Osteoblast (primary cell): ENCODE measurements at regions not wholly inside any gene's neighbourhood (a gene's known extent, or its start where the extent isn't known, plus 50 kb on each side); places are given as distances from the start of the nearest gene placed in this dataset. TPM values are rescaled to one million over a fixed set of nuclear protein-coding genes. Genes with fewer than 3 reads are reported as not detected.

Experiments
- small RNA-seq: library from RNA; depleted of rRNA; stranded (forward); fragments of <200 nt; gene quantifications from one replicate; pipeline ENCODE3, GENCODE V24; 2012

Small RNA genes lying in the stretch of these regions (small RNA-seq; reads per million reads assigned to genes)
- not detected for gene AC008033.2
